Vagina (tissue), 2 donors: ENCODE measurements at regions not wholly inside any gene's neighbourhood (a gene's known extent, or its start where the extent isn't known, plus 50 kb on each side); places are given as distances from the start of the nearest gene placed in this dataset.

Experiments used
- CTCF ChIP-seq, 3 experiments: fragments of 450-650 bp in 2 of 3; fragments of 200-600 bp in 1 of 3; sonication (generic) in 1 of 3; IDR thresholded peaks; one replicate each; pipeline ENCODE4 v1.5.1; 2017 to 2019; ENCODE audit warnings: antibody characterized with exemption in 3 of 3, mild to moderate bottlenecking in 2 of 3, moderate library complexity in 2 of 3
- POLR2A ChIP-seq, 2 donors: fragments of 450-650 bp; IDR thresholded peaks; one replicate each; pipeline ENCODE4 v1.6.1; 2017; ENCODE audit warnings: antibody characterized with exemption in 2 of 2, mild to moderate bottlenecking in 2 of 2, moderate library complexity in 2 of 2
- POLR2AphosphoS5 ChIP-seq, 2 donors: sonication (generic); formaldehyde crosslinking; IDR thresholded peaks; one replicate each; pipeline ENCODE4 v1.9.0; 2017; ENCODE audit warnings: antibody characterized with exemption in 2 of 2, mild to moderate bottlenecking in 2 of 2, low read depth in 1 of 2; ENCODE audit not compliant: insufficient read depth in 1 of 2

DNA sequence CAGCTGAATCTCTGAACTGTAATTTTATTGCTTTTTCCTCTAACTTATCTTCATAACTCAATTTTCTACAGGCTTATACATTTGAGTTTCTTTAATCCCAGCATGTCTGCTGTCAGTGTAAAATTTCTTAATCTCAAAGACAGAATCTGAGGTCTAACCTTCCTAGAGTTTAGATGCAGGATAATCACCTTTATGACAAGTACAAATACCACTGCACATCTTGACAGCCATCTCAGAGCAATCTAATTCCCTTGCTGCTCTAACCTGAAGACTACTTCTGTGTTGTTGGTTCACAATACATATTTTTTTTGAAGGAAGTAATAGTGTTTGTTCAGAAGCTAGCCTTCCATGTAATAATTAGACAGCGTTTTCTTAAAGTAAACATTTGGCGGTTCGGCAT is 424.2 kb upstream of the ZWINT start:
- TF ChIP-seq POLR2A (IDR thresholded peaks at IDR 0.05) = no peak
- TF ChIP-seq CTCF (IDR thresholded peaks at IDR 0.05) = no peak
- no peak for TF ChIP-seq POLR2AphosphoS5 (IDR thresholded peaks at IDR 0.05; ENCODE audit: insufficient read depth in 1 of 2, low read depth in 1 of 2)
